ENCODE measurements at regions not wholly inside any gene's neighbourhood (a gene's known extent, or its start where the extent isn't known, plus 50 kb on each side); places are given as distances from the start of the nearest gene placed in this dataset.

- ChIA-PET CTCF (no interaction called here), POLR2A (ENCODE audit: low non-redundant PET) (interaction anchor here (0.7 kb wide), 1 partner anchor 55 kb away, joined by 4 read pairs; no protein-coding TSS in a partner anchor)
- BruUV-seq (replicated peaks): no TSS peak
- H3K27me3 ChIP-seq (replicated peaks; ENCODE audit: insufficient read depth, low read depth, low read length, poor library complexity): no peaks in the 10 kb centered on the region
- H3K36me3 ChIP-seq (ENCODE audit: insufficient read depth, low read length, poor library complexity, severe bottlenecking): no peaks in the 10 kb centered on the region
- no peak overlapping the region for H3K4me3 ChIP-seq (ENCODE audit: low read depth, low read length, poor library complexity, severe bottlenecking)
- H3K27ac ChIP-seq (ENCODE audit: low read depth, low read length, poor library complexity, severe bottlenecking): no peak overlapping the region
- no peak for DNase-seq (ENCODE audit: low spot score)
- TF ChIP-seq EZH2 (IDR thresholded peaks at IDR 0.05; ENCODE audit: borderline replicate concordance, low read depth, low read length, poor library complexity, severe bottlenecking): no peak
- TF ChIP-seq, protein P1, sequence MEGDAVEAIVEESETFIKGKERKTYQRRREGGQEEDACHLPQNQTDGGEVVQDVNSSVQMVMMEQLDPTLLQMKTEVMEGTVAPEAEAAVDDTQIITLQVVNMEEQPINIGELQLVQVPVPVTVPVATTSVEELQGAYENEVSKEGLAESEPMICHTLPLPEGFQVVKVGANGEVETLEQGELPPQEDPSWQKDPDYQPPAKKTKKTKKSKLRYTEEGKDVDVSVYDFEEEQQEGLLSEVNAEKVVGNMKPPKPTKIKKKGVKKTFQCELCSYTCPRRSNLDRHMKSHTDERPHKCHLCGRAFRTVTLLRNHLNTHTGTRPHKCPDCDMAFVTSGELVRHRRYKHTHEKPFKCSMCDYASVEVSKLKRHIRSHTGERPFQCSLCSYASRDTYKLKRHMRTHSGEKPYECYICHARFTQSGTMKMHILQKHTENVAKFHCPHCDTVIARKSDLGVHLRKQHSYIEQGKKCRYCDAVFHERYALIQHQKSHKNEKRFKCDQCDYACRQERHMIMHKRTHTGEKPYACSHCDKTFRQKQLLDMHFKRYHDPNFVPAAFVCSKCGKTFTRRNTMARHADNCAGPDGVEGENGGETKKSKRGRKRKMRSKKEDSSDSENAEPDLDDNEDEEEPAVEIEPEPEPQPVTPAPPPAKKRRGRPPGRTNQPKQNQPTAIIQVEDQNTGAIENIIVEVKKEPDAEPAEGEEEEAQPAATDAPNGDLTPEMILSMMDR (conservative IDR thresholded peaks at IDR 0.05; ENCODE audit: low read depth, low read length): no peak
- H3K9me3 ChIP-seq (ENCODE audit: low read depth, low read length, poor library complexity, severe bottlenecking): no peaks in the 10 kb centered on the region
- H3K4me1 ChIP-seq (ENCODE audit: insufficient read depth, low read length, poor library complexity, severe bottlenecking): peaks cover 10% of the 10 kb centered on the region
- intact Hi-C loops (cut with micrococcal nuclease; ENCODE audit: unreplicated experiment): no loop called here
These were observed 83.2 kb upstream of the LIFR start for GRCh38 chr5:38639377-38640358.

- Histone ChIP-seq H3K9me3 (ENCODE audit: low read depth, low read length, poor library complexity, severe bottlenecking) (no peaks in the 10 kb centered on the region), H3K36me3 (ENCODE audit: insufficient read depth, low read length, poor library complexity, severe bottlenecking) (no peaks in the 10 kb centered on the region), H3K4me1 (ENCODE audit: insufficient read depth, low read length, poor library complexity, severe bottlenecking) (peaks cover 10% of the 10 kb centered on the region), H3K27ac (ENCODE audit: low read depth, low read length, poor library complexity, severe bottlenecking) (no peak overlapping the region), H3K27me3 (replicated peaks; ENCODE audit: insufficient read depth, low read depth, low read length, poor library complexity) (no peaks in the 10 kb centered on the region), H3K4me3 (ENCODE audit: low read depth, low read length, poor library complexity, severe bottlenecking) (no peak overlapping the region)
- DNase-seq (ENCODE audit: low spot score): no peak
- BruUV-seq (replicated peaks): no TSS peak
- no peak for TF ChIP-seq EZH2 (IDR thresholded peaks at IDR 0.05; ENCODE audit: borderline replicate concordance, low read depth, low read length, poor library complexity, severe bottlenecking)
- TF ChIP-seq, protein P1 (conservative IDR thresholded peaks at IDR 0.05; ENCODE audit: low read depth, low read length): no peak
- intact Hi-C loops (cut with micrococcal nuclease; ENCODE audit: unreplicated experiment): no loop called here
- CTCF ChIA-PET: no interaction called here
- POLR2A ChIA-PET (ENCODE audit: low non-redundant PET): no interaction called here
These were observed 84.6 kb upstream of the LIFR start for GRCh38 chr5:38641003-38641402.

DNA sequence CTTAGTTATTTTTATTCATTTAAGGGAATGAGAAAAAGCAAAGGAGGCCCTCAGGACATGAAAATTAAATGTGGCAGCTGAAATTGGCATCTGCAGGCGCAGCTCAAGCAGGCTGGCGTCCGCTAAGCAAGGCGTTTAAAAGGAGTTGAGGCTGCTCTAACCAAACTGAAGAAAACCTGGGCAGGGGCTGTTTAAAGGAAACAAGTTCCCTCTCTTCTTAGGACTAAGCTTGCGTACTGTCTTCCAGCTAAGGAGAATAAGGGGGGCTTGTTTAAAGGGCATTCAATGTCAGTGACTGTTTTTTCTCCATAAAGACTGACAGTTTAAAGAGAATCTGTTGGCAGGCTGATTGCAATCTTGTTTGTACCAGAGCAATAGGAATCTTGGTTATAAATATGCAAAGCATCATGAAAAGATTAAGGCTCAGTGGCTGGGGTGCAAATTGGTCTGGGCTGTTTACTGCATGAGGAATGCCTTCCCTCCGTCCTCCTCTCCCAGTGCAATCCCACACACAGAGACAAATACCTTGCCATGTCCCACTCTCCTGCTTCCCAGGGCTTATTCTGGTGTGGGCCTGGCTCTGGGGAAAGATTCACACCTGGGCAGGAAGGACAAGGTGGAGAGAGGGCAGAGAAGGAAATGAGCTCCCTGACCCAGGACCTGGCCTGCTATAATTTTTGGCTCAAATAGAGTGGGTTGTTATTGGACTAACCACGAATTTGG lies 85.9 kb upstream of the LIFR start:
- ChIA-PET CTCF (no interaction called here), POLR2A (ENCODE audit: low non-redundant PET) (no interaction called here)
- no peak overlapping the region for H3K27ac ChIP-seq (ENCODE audit: low read depth, low read length, poor library complexity, severe bottlenecking)
- TF ChIP-seq, protein P1 (conservative IDR thresholded peaks at IDR 0.05; ENCODE audit: low read depth, low read length): no peak
- no peak for TF ChIP-seq EZH2 (IDR thresholded peaks at IDR 0.05; ENCODE audit: borderline replicate concordance, low read depth, low read length, poor library complexity, severe bottlenecking)
- H3K4me3 ChIP-seq (ENCODE audit: low read depth, low read length, poor library complexity, severe bottlenecking): no peak overlapping the region
- peak; percentile 4 for DNase-seq (ENCODE audit: low spot score)
- no peaks in the 10 kb centered on the region for H3K27me3 ChIP-seq (replicated peaks; ENCODE audit: insufficient read depth, low read depth, low read length, poor library complexity)
- intact Hi-C loops (cut with micrococcal nuclease; ENCODE audit: unreplicated experiment): no loop called here
- H3K4me1 ChIP-seq (ENCODE audit: insufficient read depth, low read length, poor library complexity, severe bottlenecking): peaks cover 10% of the 10 kb centered on the region
- H3K36me3 ChIP-seq (ENCODE audit: insufficient read depth, low read length, poor library complexity, severe bottlenecking): no peaks in the 10 kb centered on the region
- no TSS peak for BruUV-seq (replicated peaks)
- no peaks in the 10 kb centered on the region for H3K9me3 ChIP-seq (ENCODE audit: low read depth, low read length, poor library complexity, severe bottlenecking)

All from A673 (cell line).